ENCODE measurements at regions not wholly inside any gene's neighbourhood (a gene's known extent, or its start where the extent isn't known, plus 50 kb on each side); places are given as distances from the start of the nearest gene placed in this dataset.

DNA sequence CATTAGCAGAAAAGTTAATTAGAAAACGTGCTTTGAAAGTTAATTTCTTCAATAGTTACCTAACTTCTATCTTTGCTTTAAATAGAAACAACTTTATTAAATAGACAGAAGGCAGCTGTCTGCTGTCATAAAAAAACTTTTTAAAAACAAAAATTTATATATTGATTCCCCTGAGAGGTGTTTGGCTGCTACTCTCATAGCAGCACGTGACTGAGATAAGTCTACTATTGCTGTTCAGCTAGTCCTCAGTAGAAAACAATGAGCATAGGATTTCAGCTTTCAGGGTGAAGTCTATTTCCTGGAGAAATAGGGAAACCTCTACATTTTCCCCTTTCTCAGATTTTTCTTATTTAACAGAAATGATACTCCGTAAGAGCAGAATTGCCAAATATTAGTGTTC is 135.0 kb upstream of the FBN2 start:
- no peak for TF ChIP-seq EZH2 (IDR thresholded peaks at IDR 0.05; ENCODE audit: low read length)
- TF ChIP-seq, protein P1, sequence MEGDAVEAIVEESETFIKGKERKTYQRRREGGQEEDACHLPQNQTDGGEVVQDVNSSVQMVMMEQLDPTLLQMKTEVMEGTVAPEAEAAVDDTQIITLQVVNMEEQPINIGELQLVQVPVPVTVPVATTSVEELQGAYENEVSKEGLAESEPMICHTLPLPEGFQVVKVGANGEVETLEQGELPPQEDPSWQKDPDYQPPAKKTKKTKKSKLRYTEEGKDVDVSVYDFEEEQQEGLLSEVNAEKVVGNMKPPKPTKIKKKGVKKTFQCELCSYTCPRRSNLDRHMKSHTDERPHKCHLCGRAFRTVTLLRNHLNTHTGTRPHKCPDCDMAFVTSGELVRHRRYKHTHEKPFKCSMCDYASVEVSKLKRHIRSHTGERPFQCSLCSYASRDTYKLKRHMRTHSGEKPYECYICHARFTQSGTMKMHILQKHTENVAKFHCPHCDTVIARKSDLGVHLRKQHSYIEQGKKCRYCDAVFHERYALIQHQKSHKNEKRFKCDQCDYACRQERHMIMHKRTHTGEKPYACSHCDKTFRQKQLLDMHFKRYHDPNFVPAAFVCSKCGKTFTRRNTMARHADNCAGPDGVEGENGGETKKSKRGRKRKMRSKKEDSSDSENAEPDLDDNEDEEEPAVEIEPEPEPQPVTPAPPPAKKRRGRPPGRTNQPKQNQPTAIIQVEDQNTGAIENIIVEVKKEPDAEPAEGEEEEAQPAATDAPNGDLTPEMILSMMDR (optimal IDR thresholded peaks at IDR 0.05 in 1 of 3, IDR thresholded peaks at IDR 0.05 in 1 of 3, conservative IDR thresholded peaks at IDR 0.05 in 1 of 3; ENCODE audit: extremely low read depth in 1 of 3, insufficient read depth in 2 of 3, low read length in 3 of 3), result no peak
- Histone ChIP-seq H3K27ac (ENCODE audit: control insufficient read depth, insufficient read depth, low read length) (no peak overlapping the region), H3K79me2 (ENCODE audit: control insufficient read depth, insufficient read depth, low read length) (no peaks in the 10 kb centered on the region), H3K27me3 (ENCODE audit: control insufficient read depth, extremely low read depth, insufficient read depth, low read length) (no peaks in the 10 kb centered on the region), H2AFZ (ENCODE audit: control insufficient read depth, low read length) (no peak overlapping the region), H3K9ac (ENCODE audit: control insufficient read depth, extremely low read depth, insufficient read depth, low read length) (no peak overlapping the region), H3K36me3 (ENCODE audit: control insufficient read depth in 2 of 2, extremely low read depth in 1 of 2, insufficient read depth in 2 of 2, low read length in 2 of 2) (no peaks in the 10 kb centered on the region), H4K20me1 (ENCODE audit: control insufficient read depth, extremely low read depth, insufficient read depth, low read length) (no peaks in the 10 kb centered on the region), H3K9me3 (ENCODE audit: control insufficient read depth, low read depth, low read length) (no peaks in the 10 kb centered on the region), H3K4me1 (ENCODE audit: control insufficient read depth, extremely low read depth, insufficient read depth, low read length) (no peaks in the 10 kb centered on the region), H3K4me3 (ENCODE audit: control insufficient read depth in 2 of 3, extremely low read depth in 1 of 3, insufficient read depth in 2 of 3, low read depth in 1 of 3, low read length in 3 of 3) (no peak overlapping the region), H3K9me1 (ENCODE audit: control insufficient read depth, extremely low read depth, insufficient read depth, low read length) (no peaks in the 10 kb centered on the region), H3K4me2 (ENCODE audit: control insufficient read depth, extremely low read depth, insufficient read depth, low read depth, low read length) (no peak overlapping the region)
- FAIRE-seq, result no peak
- dilution Hi-C loops (cut with MboI; ENCODE audit: extremely low pct_ligation_motif_present, low sequenced_read_pairs), result no loop called here
- no peak for DNase-seq (ENCODE audit: low read depth, low spot score)

DNA sequence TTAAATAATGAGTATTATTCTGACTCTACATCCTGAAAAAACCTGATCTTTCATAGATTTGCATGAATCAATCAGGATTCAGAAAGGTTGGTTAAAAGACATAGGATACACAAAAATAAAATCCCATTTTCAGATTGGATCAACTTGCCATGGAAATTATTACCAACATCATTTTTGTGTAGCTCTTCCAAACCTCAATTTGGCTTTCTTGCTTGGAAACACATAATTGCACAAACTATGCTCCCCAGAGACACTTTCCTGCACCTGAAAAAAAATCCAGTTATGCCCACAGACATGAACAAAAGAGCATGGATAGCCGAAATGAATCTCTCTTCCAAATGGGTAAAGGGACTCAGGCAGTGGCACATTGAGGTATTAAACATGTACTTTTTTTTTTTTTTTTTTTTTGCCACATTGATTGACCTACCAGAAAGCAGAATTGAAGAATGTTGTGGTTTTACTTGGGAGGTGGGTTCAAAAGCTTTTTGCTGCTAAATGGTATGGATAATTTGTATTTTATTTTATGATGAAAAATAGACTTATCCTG is 135.4 kb upstream of the FBN2 start:
- Histone ChIP-seq H2AFZ (ENCODE audit: control insufficient read depth, low read length) (no peak overlapping the region), H3K9me1 (ENCODE audit: control insufficient read depth, extremely low read depth, insufficient read depth, low read length) (no peaks in the 10 kb centered on the region), H3K79me2 (ENCODE audit: control insufficient read depth, insufficient read depth, low read length) (no peaks in the 10 kb centered on the region), H3K36me3 (ENCODE audit: control insufficient read depth in 2 of 2, extremely low read depth in 1 of 2, insufficient read depth in 2 of 2, low read length in 2 of 2) (no peaks in the 10 kb centered on the region), H3K4me1 (ENCODE audit: control insufficient read depth, extremely low read depth, insufficient read depth, low read length) (no peaks in the 10 kb centered on the region), H3K27ac (ENCODE audit: control insufficient read depth, insufficient read depth, low read length) (no peak overlapping the region), H3K9me3 (ENCODE audit: control insufficient read depth, low read depth, low read length) (no peaks in the 10 kb centered on the region), H3K9ac (ENCODE audit: control insufficient read depth, extremely low read depth, insufficient read depth, low read length) (no peak overlapping the region), H3K27me3 (ENCODE audit: control insufficient read depth, extremely low read depth, insufficient read depth, low read length) (no peaks in the 10 kb centered on the region), H3K4me2 (ENCODE audit: control insufficient read depth, extremely low read depth, insufficient read depth, low read depth, low read length) (no peak overlapping the region), H4K20me1 (ENCODE audit: control insufficient read depth, extremely low read depth, insufficient read depth, low read length) (no peaks in the 10 kb centered on the region), H3K4me3 (ENCODE audit: control insufficient read depth in 2 of 3, extremely low read depth in 1 of 3, insufficient read depth in 2 of 3, low read depth in 1 of 3, low read length in 3 of 3) (no peak overlapping the region)
- dilution Hi-C loops (cut with MboI; ENCODE audit: extremely low pct_ligation_motif_present, low sequenced_read_pairs), result no loop called here
- DNase-seq (ENCODE audit: low read depth, low spot score) (no peak), FAIRE-seq (no peak)
- TF ChIP-seq EZH2 (IDR thresholded peaks at IDR 0.05; ENCODE audit: low read length), result no peak
- TF ChIP-seq, protein P1 (optimal IDR thresholded peaks at IDR 0.05 in 1 of 3, IDR thresholded peaks at IDR 0.05 in 1 of 3, conservative IDR thresholded peaks at IDR 0.05 in 1 of 3; ENCODE audit: extremely low read depth in 1 of 3, insufficient read depth in 2 of 3, low read length in 3 of 3), result no peak
